ENCODE measurements at regions not wholly inside any gene's neighbourhood (a gene's known extent, or its start where the extent isn't known, plus 50 kb on each side); places are given as distances from the start of the nearest gene placed in this dataset.

- DNase-seq (ENCODE audit: low spot score) = no peak
These were observed 595.4 kb upstream of the AGA start for GRCh38 chr4:178037459-178038214.

GRCh38 chr4:178056996-178057395, 614.8 kb upstream of the AGA start:
- no peak for DNase-seq (ENCODE audit: low spot score)

GRCh38 chr4:178063568-178063967, 621.3 kb upstream of the AGA start:
- DNase-seq (ENCODE audit: low spot score) = no peak

- no peak for DNase-seq (ENCODE audit: low spot score)
These were observed 624.2 kb upstream of the AGA start for GRCh38 chr4:178066338-178066941.

- DNase-seq (ENCODE audit: low spot score) = no peak
These were observed 625.9 kb upstream of the AGA start for GRCh38 chr4:178068136-178068535.

DNA sequence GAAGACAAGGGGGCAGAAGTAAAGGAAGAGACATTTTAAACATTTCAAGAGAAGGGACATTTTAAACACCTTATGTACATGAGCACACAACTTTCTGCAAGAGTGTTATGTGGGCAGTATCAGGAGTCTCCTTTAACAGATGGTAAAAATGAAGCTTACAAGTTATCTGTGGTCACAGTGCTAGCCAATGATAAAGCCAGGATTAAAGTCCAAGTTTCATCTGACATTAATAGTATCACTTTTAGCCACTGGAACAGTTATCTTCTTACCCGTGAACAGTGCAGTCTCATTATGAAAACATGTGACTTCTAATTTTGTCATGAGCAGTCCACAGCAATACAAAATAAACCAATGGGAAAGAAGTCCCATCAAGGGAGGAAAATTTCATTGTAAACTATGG, 627.9 kb upstream of the AGA start:
- DNase-seq (ENCODE audit: low spot score) = no peak

GRCh38 chr4:178080312-178080711, 638.1 kb upstream of the AGA start:
- no peak for DNase-seq (ENCODE audit: low spot score)

GRCh38 chr4:178081176-178081575, 638.9 kb upstream of the AGA start:
- DNase-seq (ENCODE audit: low spot score) = no peak

DNA sequence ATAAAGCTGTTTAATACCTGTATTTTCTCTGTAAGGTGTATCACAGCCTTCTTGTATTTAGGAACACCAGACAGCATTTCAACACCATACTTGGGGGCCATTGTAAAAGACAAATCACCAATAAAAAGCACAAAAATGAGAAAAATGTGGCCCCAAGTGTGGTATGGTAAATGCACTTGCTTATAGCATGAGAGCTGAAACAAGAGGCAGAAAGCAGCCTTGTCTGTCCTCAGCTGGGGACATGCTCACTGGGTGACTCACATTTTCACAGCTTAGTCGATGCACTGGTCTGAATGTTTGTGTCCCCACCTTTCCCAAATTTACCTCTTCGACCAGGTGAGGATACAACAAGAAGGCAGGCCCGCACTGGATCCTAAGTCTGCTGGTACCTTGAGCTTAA, 639.7 kb upstream of the AGA start:
- no peak for DNase-seq (ENCODE audit: low spot score)

DNA sequence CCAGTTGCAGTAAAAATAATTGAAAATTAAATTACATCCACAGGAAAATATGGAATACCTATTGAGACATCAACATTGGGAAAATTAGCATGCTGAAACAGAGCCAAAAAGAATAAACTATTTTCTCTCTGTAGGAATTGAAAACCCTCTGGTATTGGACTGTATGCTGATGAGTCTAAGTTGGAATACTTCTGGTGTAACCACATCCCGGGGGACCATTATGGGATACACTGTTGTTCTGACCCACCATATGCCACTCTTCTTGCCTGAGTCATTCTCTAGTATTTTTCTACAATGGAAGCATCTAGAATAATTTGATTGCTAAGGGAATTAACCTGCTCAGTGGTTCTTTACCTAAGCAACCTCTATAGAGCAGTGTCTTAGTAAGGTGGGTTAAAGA, 640.7 kb upstream of the AGA start:
- DNase-seq (ENCODE audit: low spot score) = no peak

GRCh38 chr4:178083968-178084367, 641.7 kb upstream of the AGA start:
- no peak for DNase-seq (ENCODE audit: low spot score)

- no peak for DNase-seq (ENCODE audit: low spot score)
These were observed 644.1 kb upstream of the AGA start for GRCh38 chr4:178086320-178086719.

GRCh38 chr4:178090640-178091411, 648.6 kb upstream of the AGA start:
- no peak for DNase-seq (ENCODE audit: low spot score)

DNA sequence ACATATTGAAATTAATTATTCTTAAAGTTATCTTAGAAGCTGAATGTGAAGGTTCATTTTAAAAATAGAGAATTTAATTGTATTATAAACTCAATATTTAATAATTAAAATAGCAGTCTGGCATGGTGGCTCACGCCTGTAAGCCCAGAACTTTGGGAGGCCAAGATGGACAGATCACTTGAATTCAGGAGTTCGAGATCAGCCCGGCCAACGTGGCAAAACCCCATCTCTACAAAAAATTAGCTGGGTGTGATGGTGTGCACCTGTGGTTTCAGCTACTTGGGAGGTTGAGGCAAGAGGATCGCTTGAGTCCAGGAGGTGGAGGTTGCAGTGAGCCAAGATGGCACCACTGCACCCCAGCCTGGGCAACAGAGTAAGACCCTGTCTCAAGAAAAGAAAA, 659.9 kb upstream of the AGA start:
- DNase-seq (ENCODE audit: low spot score) = no peak

GRCh38 chr4:178105242-178105641, 663.0 kb upstream of the AGA start:
- DNase-seq (ENCODE audit: low spot score) = no peak

DNA sequence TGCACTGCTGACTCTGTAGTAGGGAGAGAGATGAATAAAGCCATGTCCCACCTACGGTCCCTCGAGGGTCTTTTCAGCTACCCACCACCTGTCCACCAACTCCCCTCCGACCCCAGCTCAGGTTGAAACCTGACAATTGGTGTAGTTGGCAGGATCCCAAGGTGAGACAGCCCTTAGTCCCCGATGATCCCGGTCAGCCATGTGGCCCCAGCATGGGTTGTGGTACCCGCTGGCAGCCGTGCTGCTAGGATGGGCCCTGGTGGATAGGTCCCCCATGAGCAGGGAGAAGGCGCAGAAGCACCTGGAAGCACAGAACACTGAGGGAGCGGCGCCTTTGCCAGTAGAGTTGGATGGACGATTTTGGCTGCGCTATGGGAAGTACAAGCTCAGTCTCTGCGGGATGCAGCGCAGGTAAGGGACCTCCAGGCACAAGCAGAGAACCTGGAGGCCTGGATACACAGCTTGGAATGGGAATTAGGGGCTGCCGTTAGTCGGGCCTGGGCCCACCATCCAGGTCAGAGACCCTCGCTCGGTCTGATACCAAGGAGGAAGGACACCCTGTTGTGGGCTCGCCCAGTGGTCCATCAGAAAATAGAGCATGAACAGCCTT, 694.6 kb upstream of the AGA start:
- DNase-seq (ENCODE audit: low spot score) = no peak

DNA sequence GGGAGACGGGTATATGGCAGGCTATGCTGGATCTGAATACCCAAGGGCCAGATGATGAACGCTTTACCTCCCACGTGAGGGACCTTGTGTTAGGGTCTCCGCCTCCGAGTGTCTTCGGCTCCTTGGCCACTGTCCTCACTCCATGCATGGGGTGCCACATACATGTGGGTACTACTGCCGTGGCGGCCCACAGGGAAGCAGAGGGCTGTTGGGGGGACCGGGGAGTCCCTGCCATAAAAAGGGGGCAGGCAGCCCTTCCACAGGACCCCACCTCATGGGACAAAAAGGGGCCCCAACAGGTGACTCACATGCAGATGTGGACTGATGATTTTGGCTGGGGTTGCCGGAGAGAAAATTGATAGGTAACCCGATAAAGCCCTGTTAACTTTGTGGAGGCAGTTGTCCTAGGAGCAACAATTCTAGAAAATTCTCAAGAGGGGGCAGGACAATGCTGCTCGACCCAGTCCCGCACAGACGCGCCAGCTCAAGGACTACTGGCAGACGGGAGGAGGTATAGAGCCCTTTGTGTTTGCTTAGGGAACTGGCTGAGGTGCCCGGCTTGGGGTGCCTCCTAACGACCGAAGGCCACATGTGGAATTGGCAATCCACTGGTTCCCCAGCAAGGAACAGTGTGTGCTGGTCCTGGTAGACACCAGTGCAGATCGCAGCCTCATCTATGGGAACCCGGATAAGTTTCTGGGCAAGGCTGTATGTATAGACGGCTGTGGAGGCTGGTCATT, 695.7 kb upstream of the AGA start:
- no peak for DNase-seq (ENCODE audit: low spot score)

DNA sequence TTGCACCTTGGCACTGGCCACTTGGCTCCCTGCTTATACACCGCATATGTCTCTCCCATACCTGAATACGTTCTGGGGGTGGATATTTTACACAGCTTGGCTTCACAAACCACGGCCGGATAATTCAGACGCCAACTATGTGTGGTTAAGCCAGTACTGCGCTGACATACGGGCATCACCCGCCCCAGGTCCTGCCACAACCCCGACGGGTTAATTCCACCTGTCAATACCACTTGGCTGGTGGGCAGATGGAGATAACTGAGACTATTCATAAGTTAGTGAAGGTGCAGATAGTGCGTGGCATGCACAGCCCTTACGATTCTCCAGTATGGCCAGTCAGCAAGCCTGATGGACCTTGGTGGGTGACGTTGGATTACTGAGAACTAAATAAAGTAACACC, 696.3 kb upstream of the AGA start:
- no peak for DNase-seq (ENCODE audit: low spot score)

GRCh38 chr4:178140326-178140915, 698.2 kb upstream of the AGA start:
- DNase-seq (ENCODE audit: low spot score) = no peak

DNA sequence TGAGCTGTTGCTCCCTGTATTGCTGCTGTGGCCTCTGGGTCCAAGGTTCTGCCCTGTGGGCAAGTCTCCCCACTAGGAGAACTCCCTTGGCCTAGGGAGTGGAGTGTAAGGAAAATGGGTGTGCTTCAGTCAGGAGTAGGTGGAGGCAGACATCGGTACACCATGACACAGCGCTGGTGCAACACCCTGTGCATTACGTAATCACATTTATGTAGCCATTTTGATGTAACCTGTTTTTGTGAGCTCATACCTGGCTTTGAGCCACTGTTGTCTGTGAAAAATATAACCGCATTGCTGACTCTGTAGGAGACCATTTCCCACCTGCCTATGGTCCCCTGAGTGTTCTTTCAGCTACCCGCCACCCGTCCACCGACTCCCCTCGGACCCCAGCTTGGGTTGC, 700.5 kb upstream of the AGA start:
- no peak for DNase-seq (ENCODE audit: low spot score)

- DNase-seq (ENCODE audit: low spot score) = no peak
These were observed 705.9 kb upstream of the AGA start for GRCh38 chr4:178148106-178148505.
